NCI-H345 (cell line): ENCODE measurements at regions not wholly inside any gene's neighbourhood (a gene's known extent, or its start where the extent isn't known, plus 50 kb on each side); places are given as distances from the start of the nearest gene placed in this dataset.

Experiments
- DNase-seq: peaks from one replicate; lab custom pipeline; 2025; lab: John Stamatoyannopoulos, UW

GRCh38 chr3:178152031-178152806 is 384.0 kb upstream of the KCNMB2 start:
- DNase-seq: no peak

- no peak for DNase-seq
Measured at GRCh38 chr3:178152988-178153387, 383.2 kb upstream of the KCNMB2 start.

GRCh38 chr3:178155521-178155920 is 380.7 kb upstream of the KCNMB2 start:
- no peak for DNase-seq

- DNase-seq: no peak
Measured at GRCh38 chr3:178156301-178156700, 379.9 kb upstream of the KCNMB2 start.

- no peak for DNase-seq
Measured at GRCh38 chr3:178159691-178160220, 376.5 kb upstream of the KCNMB2 start.

- no peak for DNase-seq
Measured at GRCh38 chr3:178169421-178169820, 366.8 kb upstream of the KCNMB2 start.

GRCh38 chr3:178170698-178171535 is 365.3 kb upstream of the KCNMB2 start:
- DNase-seq: no peak

- no peak for DNase-seq
Measured at GRCh38 chr3:178172121-178172520, 364.1 kb upstream of the KCNMB2 start.

- no peak for DNase-seq
Measured at GRCh38 chr3:178174201-178174915, 361.9 kb upstream of the KCNMB2 start.

- DNase-seq: no peak
Measured at GRCh38 chr3:178181088-178181487, 355.1 kb upstream of the KCNMB2 start.

- peak; percentile 50 for DNase-seq
Measured at GRCh38 chr3:178181784-178182183, 354.5 kb upstream of the KCNMB2 start.

GRCh38 chr3:178182337-178182779 is 353.9 kb upstream of the KCNMB2 start:
- DNase-seq: peak; percentile 88

- DNase-seq: peak; percentile 56
Measured at GRCh38 chr3:178184833-178185232, 351.4 kb upstream of the KCNMB2 start.

- no peak for DNase-seq
Measured at GRCh38 chr3:178186666-178187065, 349.6 kb upstream of the KCNMB2 start.

- DNase-seq: no peak
Measured at GRCh38 chr3:178189854-178190253, 346.4 kb upstream of the KCNMB2 start.

GRCh38 chr3:178193846-178194245 is 342.4 kb upstream of the KCNMB2 start:
- DNase-seq: no peak

- DNase-seq: no peak
Measured at GRCh38 chr3:178194539-178194938, 341.7 kb upstream of the KCNMB2 start.

- no peak for DNase-seq
Measured at GRCh38 chr3:178195824-178196223, 340.4 kb upstream of the KCNMB2 start.

- DNase-seq: no peak
Measured at GRCh38 chr3:178198329-178198728, 337.9 kb upstream of the KCNMB2 start.

- no peak for DNase-seq
Measured at GRCh38 chr3:178200316-178200715, 335.9 kb upstream of the KCNMB2 start.

- DNase-seq: no peak
Measured at GRCh38 chr3:178201714-178202113, 334.5 kb upstream of the KCNMB2 start.

GRCh38 chr3:178202194-178202593 is 334.0 kb upstream of the KCNMB2 start:
- DNase-seq: no peak
